Brain microvascular endothelial cell (primary cell): ENCODE measurements at regions not wholly inside any gene's neighbourhood (a gene's known extent, or its start where the extent isn't known, plus 50 kb on each side); places are given as distances from the start of the nearest gene placed in this dataset.

Experiments used
- DNase-seq: peaks from one replicate; pipeline ENCODE4 v3.0.0-alpha.2; 2020
- H3K27ac ChIP-seq: fragments of 250-450 bp; sonication (Bioruptor Pico); 2 replicates; pipeline ENCODE4 v1.5.1; 2020; ENCODE audit warnings: mild to moderate bottlenecking, moderate library complexity
- H3K27me3 ChIP-seq: fragments of 250-450 bp; sonication (Bioruptor Pico); replicated peaks from 2 replicates; pipeline ENCODE4 v1.5.1; 2020; ENCODE audit warnings: mild to moderate bottlenecking
- H3K36me3 ChIP-seq: fragments of 250-450 bp; sonication (Bioruptor Pico); replicated peaks from 2 replicates; pipeline ENCODE4 v1.5.1; 2020; ENCODE audit warnings: mild to moderate bottlenecking
- H3K4me3 ChIP-seq: 2 replicates; pipeline ENCODE4 v1.5.1; 2011; ENCODE audit warnings: low read depth, mild to moderate bottlenecking, control low read depth, low read length, moderate library complexity
- in situ Hi-C: cut with HindIII; loops from 2 replicates; pipeline ENCODE4 v1.10.0; 2017; ENCODE audit warnings: low sequenced_read_pairs, low pct_ligation_motif_present
- TF ChIP-seq, protein P1 (sequence below): IDR thresholded peaks from 2 replicates; pipeline ENCODE4 v1.5.1; 2011; ENCODE audit warnings: low read depth, mild to moderate bottlenecking, moderate library complexity, low read length, control low read depth, inconsistent platforms; ENCODE audit errors: missing control alignments

- H3K4me3 ChIP-seq = no peak overlapping the region
- no peaks in the 10 kb centered on the region for H3K27me3 ChIP-seq
- in situ Hi-C loops = no loop called here
- no peak overlapping the region for H3K27ac ChIP-seq
- TF ChIP-seq, protein P1, sequence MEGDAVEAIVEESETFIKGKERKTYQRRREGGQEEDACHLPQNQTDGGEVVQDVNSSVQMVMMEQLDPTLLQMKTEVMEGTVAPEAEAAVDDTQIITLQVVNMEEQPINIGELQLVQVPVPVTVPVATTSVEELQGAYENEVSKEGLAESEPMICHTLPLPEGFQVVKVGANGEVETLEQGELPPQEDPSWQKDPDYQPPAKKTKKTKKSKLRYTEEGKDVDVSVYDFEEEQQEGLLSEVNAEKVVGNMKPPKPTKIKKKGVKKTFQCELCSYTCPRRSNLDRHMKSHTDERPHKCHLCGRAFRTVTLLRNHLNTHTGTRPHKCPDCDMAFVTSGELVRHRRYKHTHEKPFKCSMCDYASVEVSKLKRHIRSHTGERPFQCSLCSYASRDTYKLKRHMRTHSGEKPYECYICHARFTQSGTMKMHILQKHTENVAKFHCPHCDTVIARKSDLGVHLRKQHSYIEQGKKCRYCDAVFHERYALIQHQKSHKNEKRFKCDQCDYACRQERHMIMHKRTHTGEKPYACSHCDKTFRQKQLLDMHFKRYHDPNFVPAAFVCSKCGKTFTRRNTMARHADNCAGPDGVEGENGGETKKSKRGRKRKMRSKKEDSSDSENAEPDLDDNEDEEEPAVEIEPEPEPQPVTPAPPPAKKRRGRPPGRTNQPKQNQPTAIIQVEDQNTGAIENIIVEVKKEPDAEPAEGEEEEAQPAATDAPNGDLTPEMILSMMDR = no peak
- H3K36me3 ChIP-seq = no peaks in the 10 kb centered on the region
- DNase-seq = no peak
These were observed 117.2 kb downstream of the C7orf25 start for GRCh38 chr7:42794673-42795072.

DNA sequence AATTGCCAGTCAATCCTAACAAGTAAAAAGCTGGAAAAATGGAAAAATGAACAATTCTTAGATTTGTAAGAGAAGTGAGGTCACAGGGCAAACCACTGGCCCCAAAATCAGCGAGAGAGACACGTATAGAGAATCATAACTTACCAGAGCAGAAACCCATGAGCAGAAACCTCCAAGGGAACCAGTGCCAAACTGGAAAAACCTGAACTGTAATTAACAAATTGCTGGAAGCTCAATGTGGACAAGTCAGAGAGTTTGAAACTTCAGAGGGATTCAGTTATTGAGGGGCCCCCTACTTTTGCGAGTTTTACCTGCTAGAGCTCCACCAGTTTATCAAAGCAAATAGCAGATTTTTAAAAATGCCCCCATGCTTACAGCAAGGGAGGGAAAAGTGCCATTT, 119.0 kb downstream of the C7orf25 start:
- TF ChIP-seq, protein P1 = no peak
- H3K36me3 ChIP-seq = no peaks in the 10 kb centered on the region
- no peaks in the 10 kb centered on the region for H3K27me3 ChIP-seq
- H3K4me3 ChIP-seq = no peak overlapping the region
- no peak overlapping the region for H3K27ac ChIP-seq
- in situ Hi-C loops = no loop called here
- no peak for DNase-seq

DNA sequence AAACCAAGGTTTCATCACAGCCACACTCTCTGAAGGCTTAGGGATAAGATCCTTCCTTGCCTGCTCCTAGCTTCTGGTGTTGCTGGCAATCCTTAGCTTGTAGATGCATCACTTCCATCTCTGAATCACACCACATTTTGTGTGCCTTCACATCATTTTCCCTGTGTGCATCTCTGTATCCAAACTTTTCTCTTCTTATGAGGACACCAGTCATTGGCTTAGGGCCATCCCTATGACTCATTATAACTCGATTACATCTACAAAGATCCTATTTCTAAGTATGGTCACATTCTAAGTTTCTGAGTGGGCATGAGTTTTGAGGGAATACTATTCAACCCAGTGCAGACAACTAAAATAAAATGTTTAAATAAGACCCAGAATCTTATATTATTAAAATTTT, 121.7 kb downstream of the C7orf25 start:
- peak; percentile 25 for DNase-seq
- H3K27ac ChIP-seq = no peak overlapping the region
- TF ChIP-seq, protein P1 = no peak
- H3K27me3 ChIP-seq = no peaks in the 10 kb centered on the region
- no peaks in the 10 kb centered on the region for H3K36me3 ChIP-seq
- no peak overlapping the region for H3K4me3 ChIP-seq
- in situ Hi-C loops = no loop called here

GRCh38 chr7:42774436-42774835, 137.4 kb downstream of the C7orf25 start:
- TF ChIP-seq, protein P1 = no peak
- no peaks in the 10 kb centered on the region for H3K27me3 ChIP-seq
- in situ Hi-C loops = no loop called here
- no peaks in the 10 kb centered on the region for H3K36me3 ChIP-seq
- H3K27ac ChIP-seq = no peak overlapping the region
- H3K4me3 ChIP-seq = no peak overlapping the region
- no peak for DNase-seq

DNA sequence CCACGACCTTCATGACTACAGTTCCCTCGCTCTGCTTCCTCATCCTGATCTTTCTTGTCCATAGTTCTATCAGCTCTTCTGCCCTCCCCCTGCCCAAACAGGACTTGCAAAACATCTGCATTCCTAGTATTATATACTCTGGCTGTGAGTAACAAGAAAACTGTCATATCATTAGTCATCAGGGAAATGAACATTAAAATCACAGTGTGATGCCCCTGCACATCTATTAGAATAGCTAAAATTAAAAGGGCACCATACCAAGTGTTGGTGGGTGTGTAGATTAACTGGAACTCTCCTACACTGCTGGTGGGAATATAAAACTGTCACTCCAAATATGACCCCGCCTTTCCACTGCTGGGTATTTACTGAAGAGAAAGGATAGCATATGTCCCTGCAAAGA, 141.8 kb downstream of the C7orf25 start:
- peak; percentile 4 for DNase-seq
- Histone ChIP-seq H3K36me3 (no peaks in the 10 kb centered on the region), H3K27me3 (no peaks in the 10 kb centered on the region), H3K27ac (no peak overlapping the region), H3K4me3 (no peak overlapping the region)
- in situ Hi-C loops = no loop called here
- TF ChIP-seq, protein P1 = no peak

DNA sequence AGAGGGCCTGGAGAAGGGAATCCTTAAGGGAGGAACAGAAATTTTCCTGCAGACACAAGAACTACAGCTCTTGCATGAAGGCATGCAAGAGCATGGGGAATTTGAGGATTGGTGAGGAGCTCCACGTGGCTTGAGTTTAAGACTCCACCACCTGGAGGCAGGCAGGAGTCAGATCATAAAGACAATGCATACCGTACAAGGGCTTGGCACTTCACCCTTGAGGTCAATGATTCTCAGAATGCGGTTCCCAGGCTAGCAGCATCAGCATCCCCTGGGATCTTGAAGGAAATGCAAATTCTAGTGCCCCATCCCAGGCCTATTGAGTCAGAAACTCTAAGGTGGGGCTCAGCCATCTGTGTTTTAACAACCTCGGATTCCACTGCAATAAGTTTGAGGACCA, 143.8 kb downstream of the C7orf25 start:
- no peak for DNase-seq
- no peak overlapping the region for H3K27ac ChIP-seq
- H3K27me3 ChIP-seq = peaks cover 1% of the 10 kb centered on the region
- in situ Hi-C loops = no loop called here
- no peaks in the 10 kb centered on the region for H3K36me3 ChIP-seq
- H3K4me3 ChIP-seq = no peak overlapping the region
- TF ChIP-seq, protein P1 = no peak
